Skeletal muscle tissue (tissue), 3 donors: ENCODE measurements at regions not wholly inside any gene's neighbourhood (a gene's known extent, or its start where the extent isn't known, plus 50 kb on each side); places are given as distances from the start of the nearest gene placed in this dataset.

Experiments
- H3K27ac ChIP-seq: one replicate; pipeline ENCODE4 v1.7.0; 2013; ENCODE audit warnings: mild to moderate bottlenecking, low read depth, low read length, inconsistent platforms
- H3K27me3 ChIP-seq, 3 donors: one replicate each; pipeline ENCODE4 v1.7.0; 2013; ENCODE audit warnings: low read length in 3 of 3; ENCODE audit not compliant: control insufficient read depth in 3 of 3, insufficient read depth in 3 of 3
- H3K36me3 ChIP-seq, 3 donors: one replicate each; pipeline ENCODE4 v1.7.0; 2013; ENCODE audit warnings: low read length in 3 of 3; ENCODE audit not compliant: control insufficient read depth in 3 of 3, insufficient read depth in 3 of 3
- H3K4me1 ChIP-seq, 3 donors: one replicate each; pipeline ENCODE4 v1.7.0; 2013; ENCODE audit warnings: low read length in 3 of 3, mild to moderate bottlenecking in 3 of 3; ENCODE audit not compliant: control insufficient read depth in 3 of 3, insufficient read depth in 3 of 3
- H3K4me3 ChIP-seq, 3 donors: one replicate each; pipeline ENCODE4 v1.7.0; 2013; ENCODE audit warnings: low read length in 3 of 3
- H3K9ac ChIP-seq, 3 donors: one replicate each; pipeline ENCODE4 v1.7.0; 2013; ENCODE audit warnings: low read length in 3 of 3, mild to moderate bottlenecking in 3 of 3, moderate library complexity in 2 of 3, low read depth in 1 of 3
- H3K9me3 ChIP-seq, 3 donors: one replicate each; pipeline ENCODE4 v1.7.0; 2013; ENCODE audit warnings: low read length in 3 of 3; ENCODE audit not compliant: control insufficient read depth in 3 of 3
- donor health status: Osteomylitis.

- H3K27me3 ChIP-seq, result no peaks in the 10 kb centered on the region
These were observed 85.3 kb downstream of the GLUD2 start for GRCh38 chrX:121132675-121133074.

GRCh38 chrX:121135488-121136207, 88.2 kb downstream of the GLUD2 start:
- Histone ChIP-seq H3K4me3 (no peak overlapping the region), H3K27me3 (no peaks in the 10 kb centered on the region), H3K27ac (no peak overlapping the region), H3K9me3 (no peaks in the 10 kb centered on the region), H3K4me1 (no peaks in the 10 kb centered on the region), H3K36me3 (no peaks in the 10 kb centered on the region), H3K9ac (no peak overlapping the region)

More at GRCh38 chrX:121132675-121133074, 85.3 kb downstream of the GLUD2 start:
- no peak overlapping the region for H3K4me3 ChIP-seq
- no peaks in the 10 kb centered on the region for H3K4me1 ChIP-seq
- no peak overlapping the region for H3K27ac ChIP-seq
- no peaks in the 10 kb centered on the region for H3K36me3 ChIP-seq
- H3K9me3 ChIP-seq, result no peaks in the 10 kb centered on the region
- no peak overlapping the region for H3K9ac ChIP-seq

GRCh38 chrX:121146059-121146628, 98.7 kb downstream of the GLUD2 start:
- Histone ChIP-seq H3K27ac (no peak overlapping the region), H3K4me3 (no peak overlapping the region), H3K9me3 (no peaks in the 10 kb centered on the region), H3K36me3 (no peaks in the 10 kb centered on the region), H3K4me1 (no peaks in the 10 kb centered on the region), H3K27me3 (no peaks in the 10 kb centered on the region), H3K9ac (no peak overlapping the region)

GRCh38 chrX:121150217-121150616, 102.8 kb downstream of the GLUD2 start:
- Histone ChIP-seq H3K36me3 (no peaks in the 10 kb centered on the region), H3K4me3 (no peak overlapping the region), H3K9me3 (no peaks in the 10 kb centered on the region), H3K27ac (no peak overlapping the region), H3K4me1 (no peaks in the 10 kb centered on the region), H3K27me3 (no peaks in the 10 kb centered on the region), H3K9ac (no peak overlapping the region)

GRCh38 chrX:121151293-121151692, 103.9 kb downstream of the GLUD2 start:
- Histone ChIP-seq H3K4me3 (no peak overlapping the region), H3K4me1 (no peaks in the 10 kb centered on the region), H3K9ac (no peak overlapping the region), H3K9me3 (no peaks in the 10 kb centered on the region), H3K27me3 (no peaks in the 10 kb centered on the region), H3K36me3 (no peaks in the 10 kb centered on the region), H3K27ac (no peak overlapping the region)

- Histone ChIP-seq H3K4me1 (no peaks in the 10 kb centered on the region), H3K27me3 (no peaks in the 10 kb centered on the region), H3K9me3 (no peaks in the 10 kb centered on the region), H3K36me3 (no peaks in the 10 kb centered on the region), H3K9ac (no peak overlapping the region), H3K4me3 (no peak overlapping the region), H3K27ac (no peak overlapping the region)
These were observed 107.5 kb downstream of the GLUD2 start for GRCh38 chrX:121154858-121155404.

- no peak overlapping the region for H3K27ac ChIP-seq
- no peaks in the 10 kb centered on the region for H3K27me3 ChIP-seq
- H3K4me1 ChIP-seq, result no peaks in the 10 kb centered on the region
- H3K9me3 ChIP-seq, result no peaks in the 10 kb centered on the region
- no peak overlapping the region for H3K9ac ChIP-seq
- H3K36me3 ChIP-seq, result no peaks in the 10 kb centered on the region
- H3K4me3 ChIP-seq, result no peak overlapping the region
These were observed 113.6 kb downstream of the GLUD2 start for GRCh38 chrX:121160987-121161386.

- H3K9me3 ChIP-seq, result no peaks in the 10 kb centered on the region
- H3K9ac ChIP-seq, result no peak overlapping the region
- H3K36me3 ChIP-seq, result no peaks in the 10 kb centered on the region
- H3K27ac ChIP-seq, result no peak overlapping the region
- H3K27me3 ChIP-seq, result no peaks in the 10 kb centered on the region
- no peak overlapping the region for H3K4me3 ChIP-seq
- no peaks in the 10 kb centered on the region for H3K4me1 ChIP-seq
These were observed 114.1 kb downstream of the GLUD2 start for GRCh38 chrX:121161501-121161933.

GRCh38 chrX:121163443-121163842, 116.0 kb downstream of the GLUD2 start:
- Histone ChIP-seq H3K9ac (no peak overlapping the region), H3K27me3 (no peaks in the 10 kb centered on the region), H3K36me3 (no peaks in the 10 kb centered on the region), H3K27ac (no peak overlapping the region), H3K4me3 (no peak overlapping the region), H3K9me3 (no peaks in the 10 kb centered on the region), H3K4me1 (no peaks in the 10 kb centered on the region)

- Histone ChIP-seq H3K4me1 (no peaks in the 10 kb centered on the region), H3K9me3 (no peaks in the 10 kb centered on the region), H3K36me3 (no peaks in the 10 kb centered on the region), H3K27ac (no peak overlapping the region), H3K9ac (no peak overlapping the region), H3K27me3 (no peaks in the 10 kb centered on the region), H3K4me3 (no peak overlapping the region)
These were observed 118.5 kb downstream of the GLUD2 start for GRCh38 chrX:121165930-121166359.
